WTC11 (cell line): ENCODE measurements at regions not wholly inside any gene's neighbourhood (a gene's known extent, or its start where the extent isn't known, plus 50 kb on each side); places are given as distances from the start of the nearest gene placed in this dataset.
A peak's percentile ranks its signal among the peaks of the same experiment; 100 is the strongest.

ENCODE experiments used
- ATAC-seq: fragments of 200-7000 bp; cut with Tn5 transposase; 2 replicates; pipeline ENCODE4 v1.10.0; 2021; ENCODE audit warnings: mild to moderate bottlenecking, moderate library complexity
- CTCF ChIA-PET: fragments of 300-600 bp; sonication (Branson Sonifier 250); formaldehyde crosslinking; loops from one replicate; lab custom pipeline; 2021; ENCODE audit warnings: antibody characterized with exemption; lab: Charles Lee
- POLR2A ChIA-PET: fragments of 350-600 bp; sonication (Branson Sonifier 250); formaldehyde crosslinking; loops from one replicate; lab custom pipeline; 2021; ENCODE audit warnings: antibody characterized with exemption; lab: Charles Lee
- DNase-seq: peaks from one replicate; pipeline ENCODE4 v3.0.0; 2021; ENCODE audit warnings: low spot score
- H3K27ac Mint-ChIP-seq: 2 replicates; pipeline ENCODE4 v1.8.0; 2021; ENCODE audit warnings: mixed read lengths
- H3K27me3 Mint-ChIP-seq: 2 replicates; pipeline ENCODE4 v1.8.0; 2021; ENCODE audit warnings: low read depth, mild to moderate bottlenecking, moderate library complexity, mixed read lengths
- H3K36me3 Mint-ChIP-seq: 2 replicates; pipeline ENCODE4 v1.8.0; 2021; ENCODE audit warnings: mixed read lengths
- H3K4me1 Mint-ChIP-seq: 2 replicates; pipeline ENCODE4 v1.8.0; 2022; ENCODE audit warnings: mixed read lengths
- H3K4me3 Mint-ChIP-seq: 2 replicates; pipeline ENCODE4 v1.8.0; 2021; ENCODE audit warnings: mild to moderate bottlenecking, moderate library complexity, mixed read lengths
- H3K9me3 Mint-ChIP-seq: 2 replicates; pipeline ENCODE4 v1.8.0; 2021; ENCODE audit warnings: mixed read lengths
- AFF4 ChIP-seq: sonication (generic); formaldehyde crosslinking; IDR thresholded peaks from 2 replicates; pipeline ENCODE4 v1.8.1; 2023; ENCODE audit warnings: mild to moderate bottlenecking, missing genetic modification reagents, borderline replicate concordance
- ATF2 ChIP-seq: sonication (generic); formaldehyde crosslinking; IDR thresholded peaks from 2 replicates; pipeline ENCODE4 v1.8.1; 2022; ENCODE audit warnings: low read depth, missing genetic modification reagents, borderline replicate concordance
- CDX4 ChIP-seq: fragments of 250-450 bp; sonication (Bioruptor Pico); IDR thresholded peaks from 2 replicates; pipeline ENCODE4 v1.9.0; 2021; ENCODE audit warnings: moderate library complexity, mild to moderate bottlenecking, inconsistent platforms, borderline replicate concordance
- ERG ChIP-seq: fragments of 250-450 bp; sonication (Bioruptor Pico); IDR thresholded peaks from 2 replicates; pipeline ENCODE4 v1.8.0; 2021; ENCODE audit warnings: mild to moderate bottlenecking
- ETV6 ChIP-seq: sonication (generic); formaldehyde crosslinking; IDR thresholded peaks from 2 replicates; pipeline ENCODE4 v1.8.1; 2022; ENCODE audit warnings: mild to moderate bottlenecking, missing genetic modification reagents
- FOXK1 ChIP-seq: sonication (generic); formaldehyde crosslinking; IDR thresholded peaks from 2 replicates; pipeline ENCODE4 v1.8.0; 2022; ENCODE audit warnings: mild to moderate bottlenecking, moderate library complexity, missing genetic modification reagents
- HMGXB4 ChIP-seq: sonication (generic); formaldehyde crosslinking; IDR thresholded peaks from 2 replicates; pipeline ENCODE4 v1.8.1; 2023; ENCODE audit warnings: mild to moderate bottlenecking, moderate library complexity, missing genetic modification reagents
- NR3C1 ChIP-seq: sonication (generic); formaldehyde crosslinking; conservative IDR thresholded peaks from 2 replicates; pipeline ENCODE4 v1.8.1; 2023; ENCODE audit warnings: low read depth, mild to moderate bottlenecking, missing genetic modification reagents
- OVOL2 ChIP-seq: fragments of 250-450 bp; sonication (Bioruptor Pico); IDR thresholded peaks from 2 replicates; pipeline ENCODE4 v1.9.0; 2021; ENCODE audit warnings: mild to moderate bottlenecking, borderline replicate concordance
- PREB ChIP-seq: sonication (generic); formaldehyde crosslinking; IDR thresholded peaks from 2 replicates; pipeline ENCODE4 v1.8.1; 2022; ENCODE audit warnings: mild to moderate bottlenecking, missing genetic modification reagents, moderate library complexity, borderline replicate concordance
- SOX15 ChIP-seq: fragments of 250-450 bp; sonication (Bioruptor Pico); IDR thresholded peaks from 2 replicates; pipeline ENCODE4 v1.9.0; 2021; ENCODE audit warnings: mild to moderate bottlenecking
- ZNF138 ChIP-seq: sonication (generic); formaldehyde crosslinking; conservative IDR thresholded peaks from 2 replicates; pipeline ENCODE4 v1.8.1; 2022; ENCODE audit warnings: mild to moderate bottlenecking, moderate library complexity, missing genetic modification reagents
- ZNF396 ChIP-seq: fragments of 250-450 bp; sonication (Bioruptor Pico); IDR thresholded peaks from 2 replicates; pipeline ENCODE4 v1.8.0; 2021; ENCODE audit warnings: mild to moderate bottlenecking, moderate library complexity, borderline replicate concordance
- ZNF512 ChIP-seq: sonication (generic); formaldehyde crosslinking; IDR thresholded peaks from 2 replicates; pipeline ENCODE4 v1.8.1; 2022; ENCODE audit warnings: missing genetic modification reagents, borderline replicate concordance
- TF ChIP-seq, protein P1 (sequence below): fragments of 250-450 bp; sonication (Bioruptor Pico); IDR thresholded peaks from 2 replicates; pipeline ENCODE4 v1.9.0; 2021; ENCODE audit warnings: mild to moderate bottlenecking, borderline replicate concordance

DNA sequence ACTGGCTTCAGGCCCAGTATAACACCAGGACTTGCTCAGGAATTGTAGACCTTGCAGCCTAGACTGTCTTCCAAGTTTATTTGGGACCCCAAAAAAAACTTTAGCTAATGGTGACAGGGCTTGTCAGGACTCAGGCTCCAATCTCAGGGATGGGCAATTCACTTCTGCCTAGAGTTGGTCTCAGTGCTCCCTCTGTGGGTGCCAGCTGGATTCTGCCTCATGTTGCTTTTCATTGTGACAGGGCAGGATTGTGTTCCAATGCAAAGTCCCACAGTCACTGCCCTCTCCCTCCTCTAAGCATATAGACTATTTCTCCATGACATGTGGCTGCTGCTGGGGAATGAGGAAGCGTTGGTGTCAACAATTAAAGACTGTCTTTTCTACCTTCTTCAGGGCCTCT, 174.7 kb downstream of the CYLC2 start:
- peak; percentile 69 for ATAC-seq
- H3K27me3 Mint-ChIP-seq: no peaks in the 10 kb centered on the region
- DNase-seq: no peak
- H3K4me1 Mint-ChIP-seq: no peaks in the 10 kb centered on the region
- no peak for TF ChIP-seq NR3C1 (CRISPR knock-in tag)
- no peak for TF ChIP-seq ZNF512
- no peak for TF ChIP-seq CDX4 (CRISPR knock-in tag)
- TF ChIP-seq, protein P1, sequence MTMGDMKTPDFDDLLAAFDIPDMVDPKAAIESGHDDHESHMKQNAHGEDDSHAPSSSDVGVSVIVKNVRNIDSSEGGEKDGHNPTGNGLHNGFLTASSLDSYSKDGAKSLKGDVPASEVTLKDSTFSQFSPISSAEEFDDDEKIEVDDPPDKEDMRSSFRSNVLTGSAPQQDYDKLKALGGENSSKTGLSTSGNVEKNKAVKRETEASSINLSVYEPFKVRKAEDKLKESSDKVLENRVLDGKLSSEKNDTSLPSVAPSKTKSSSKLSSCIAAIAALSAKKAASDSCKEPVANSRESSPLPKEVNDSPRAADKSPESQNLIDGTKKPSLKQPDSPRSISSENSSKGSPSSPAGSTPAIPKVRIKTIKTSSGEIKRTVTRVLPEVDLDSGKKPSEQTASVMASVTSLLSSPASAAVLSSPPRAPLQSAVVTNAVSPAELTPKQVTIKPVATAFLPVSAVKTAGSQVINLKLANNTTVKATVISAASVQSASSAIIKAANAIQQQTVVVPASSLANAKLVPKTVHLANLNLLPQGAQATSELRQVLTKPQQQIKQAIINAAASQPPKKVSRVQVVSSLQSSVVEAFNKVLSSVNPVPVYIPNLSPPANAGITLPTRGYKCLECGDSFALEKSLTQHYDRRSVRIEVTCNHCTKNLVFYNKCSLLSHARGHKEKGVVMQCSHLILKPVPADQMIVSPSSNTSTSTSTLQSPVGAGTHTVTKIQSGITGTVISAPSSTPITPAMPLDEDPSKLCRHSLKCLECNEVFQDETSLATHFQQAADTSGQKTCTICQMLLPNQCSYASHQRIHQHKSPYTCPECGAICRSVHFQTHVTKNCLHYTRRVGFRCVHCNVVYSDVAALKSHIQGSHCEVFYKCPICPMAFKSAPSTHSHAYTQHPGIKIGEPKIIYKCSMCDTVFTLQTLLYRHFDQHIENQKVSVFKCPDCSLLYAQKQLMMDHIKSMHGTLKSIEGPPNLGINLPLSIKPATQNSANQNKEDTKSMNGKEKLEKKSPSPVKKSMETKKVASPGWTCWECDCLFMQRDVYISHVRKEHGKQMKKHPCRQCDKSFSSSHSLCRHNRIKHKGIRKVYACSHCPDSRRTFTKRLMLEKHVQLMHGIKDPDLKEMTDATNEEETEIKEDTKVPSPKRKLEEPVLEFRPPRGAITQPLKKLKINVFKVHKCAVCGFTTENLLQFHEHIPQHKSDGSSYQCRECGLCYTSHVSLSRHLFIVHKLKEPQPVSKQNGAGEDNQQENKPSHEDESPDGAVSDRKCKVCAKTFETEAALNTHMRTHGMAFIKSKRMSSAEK (CRISPR knock-in tag): no peak
- TF ChIP-seq ERG (CRISPR knock-in tag): no peak
- TF ChIP-seq SOX15 (CRISPR knock-in tag): no peak
- ChIA-PET POLR2A (no interaction called here), CTCF (interaction anchor here (1.1 kb wide), 1 partner anchor 1442 kb away, joined by 3 read pairs; no protein-coding TSS in a partner anchor)
- H3K27ac Mint-ChIP-seq: no peak overlapping the region
- H3K36me3 Mint-ChIP-seq: no peaks in the 10 kb centered on the region
- no peak overlapping the region for H3K4me3 Mint-ChIP-seq
- peaks cover 22% of the 10 kb centered on the region for H3K9me3 Mint-ChIP-seq

DNA sequence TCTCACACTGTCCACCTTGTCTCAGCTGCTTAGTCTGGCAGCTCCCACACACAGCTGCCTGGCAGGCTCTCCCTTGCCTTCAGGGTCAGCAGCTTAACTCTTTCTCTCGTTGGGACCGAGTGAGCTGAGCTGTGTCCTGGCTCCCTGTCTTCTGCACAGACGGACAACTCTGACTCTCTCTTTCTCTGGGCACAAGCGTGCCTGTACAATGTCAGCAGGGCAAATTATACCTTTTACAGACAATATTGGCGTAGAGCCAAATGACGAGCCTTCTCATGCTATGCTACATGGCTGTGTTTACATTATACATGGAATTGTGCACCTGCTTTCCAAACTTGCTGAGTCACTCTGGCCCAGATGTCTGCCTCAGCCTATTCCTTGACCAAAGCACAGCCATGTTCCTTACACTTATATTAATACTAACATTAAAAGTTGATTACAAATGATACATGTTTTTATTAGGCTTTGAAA, 188.6 kb downstream of the CYLC2 start:
- POLR2A ChIA-PET: no interaction called here
- Mint-ChIP-seq H3K36me3 (peaks cover 3% of the 10 kb centered on the region; the same call in 1 of the 2 replicates), H3K27ac (no peak overlapping the region), H3K27me3 (no peaks in the 10 kb centered on the region), H3K4me3 (no peak overlapping the region), H3K9me3 (peaks cover 19% of the 10 kb centered on the region), H3K4me1 (peaks cover 3% of the 10 kb centered on the region)
- TF ChIP-seq ZNF138 (CRISPR knock-in tag) (no peak), ZNF396 (CRISPR knock-in tag) (no peak), ATF2 (CRISPR knock-in tag) (no peak), OVOL2 (no peak), SOX15 (CRISPR knock-in tag) (no peak), ETV6 (CRISPR knock-in tag) (no peak), FOXK1 (CRISPR knock-in tag) (no peak), PREB (CRISPR knock-in tag) (no peak), HMGXB4 (no peak), AFF4 (CRISPR knock-in tag) (no peak)
- ATAC-seq: no peak
- CTCF ChIA-PET: no interaction called here
- DNase-seq: no peak
